ENCODE measurements at regions not wholly inside any gene's neighbourhood (a gene's known extent, or its start where the extent isn't known, plus 50 kb on each side); places are given as distances from the start of the nearest gene placed in this dataset.

DNA sequence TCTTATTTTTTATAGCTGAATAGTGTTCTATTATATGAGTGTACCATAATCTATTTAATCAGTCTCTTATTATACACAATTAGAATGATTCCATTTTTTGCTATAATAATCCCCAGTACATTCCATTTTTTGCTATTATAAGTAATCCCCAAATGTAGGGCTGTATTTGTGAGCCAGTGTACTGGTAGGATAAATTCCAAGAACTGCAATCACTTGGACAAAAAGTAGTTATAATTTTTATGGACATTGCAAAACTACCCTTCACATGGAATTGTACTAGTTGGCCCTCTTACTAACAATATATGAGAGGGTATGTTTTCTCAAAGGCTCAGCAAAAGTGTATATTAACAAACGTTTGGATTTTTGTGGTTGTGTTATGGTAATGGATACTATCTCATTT is 481.7 kb upstream of the CLINT1 start:
- in situ Hi-C loops (cut with MboI): no loop called here
- 38 to 40% methylated on average over 1 of the region's 1 CpG for WGBS, 2 experiments (ENCODE audit: low coverage in 1 of 2, low lambda C conversion rate in 2 of 2, missing lambda C conversion rate in 2 of 2)

DNA sequence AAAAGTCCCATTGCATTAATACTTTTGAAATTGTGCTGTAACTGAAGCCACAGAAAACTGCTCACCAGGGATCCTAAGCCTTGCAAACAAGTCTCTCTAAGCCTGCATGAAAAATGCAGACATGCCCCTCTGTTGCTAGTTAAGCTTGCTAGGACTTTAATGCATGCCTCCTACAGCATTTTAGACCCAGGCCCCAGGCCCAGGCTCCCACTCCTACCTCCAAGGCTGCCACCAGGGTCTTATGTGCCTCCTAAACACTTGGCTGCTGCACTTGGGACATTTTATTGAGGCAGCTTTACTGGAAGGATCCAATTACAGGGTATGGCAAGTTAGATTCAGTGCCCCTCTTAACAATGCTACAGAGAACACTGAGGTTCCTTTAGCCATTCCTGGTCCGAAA is 467.3 kb upstream of the CLINT1 start:
- no peaks in the 10 kb centered on the region for H3F3A ChIP-seq (ENCODE audit: insufficient read depth)
- 95 to 96% methylated on average over 1 of the region's 1 CpG for WGBS, 2 experiments (ENCODE audit: low coverage in 1 of 2, low lambda C conversion rate in 2 of 2, missing lambda C conversion rate in 2 of 2)
- TF ChIP-seq EZH2phosphoT487 (IDR thresholded peaks at IDR 0.05; ENCODE audit: insufficient read depth, low read depth) (no peak), EZH2 (IDR thresholded peaks at IDR 0.05; ENCODE audit: insufficient read depth, poor library complexity, severe bottlenecking) (no peak)

More for the DNA sequence above, 481.7 kb upstream of the CLINT1 start:
- TF ChIP-seq EZH2phosphoT487 (IDR thresholded peaks at IDR 0.05; ENCODE audit: insufficient read depth, low read depth) (no peak), EZH2 (IDR thresholded peaks at IDR 0.05; ENCODE audit: insufficient read depth, poor library complexity, severe bottlenecking) (no peak)
- no peak overlapping the region for H2AFZ ChIP-seq
- no peak overlapping the region for H3K9ac ChIP-seq
- H3K9me2 ChIP-seq (ENCODE audit: insufficient read depth): no peaks in the 10 kb centered on the region
- no peaks in the 10 kb centered on the region for H3F3A ChIP-seq (ENCODE audit: insufficient read depth)
- no peak for DNase-seq
- no peaks in the 10 kb centered on the region for H3K9me3 ChIP-seq (ENCODE audit: low read depth)
- H3K79me2 ChIP-seq (ENCODE audit: insufficient read depth): no peaks in the 10 kb centered on the region
- no peaks in the 10 kb centered on the region for H3K4me1 ChIP-seq (ENCODE audit: insufficient read depth)
- H3K27me3 ChIP-seq (replicated peaks; ENCODE audit: insufficient read depth): no peaks in the 10 kb centered on the region
- H3K4me2 ChIP-seq (ENCODE audit: unreplicated experiment): no peak overlapping the region
- no peak overlapping the region for H3K27ac ChIP-seq
- no peaks in the 10 kb centered on the region for H4K20me1 ChIP-seq (ENCODE audit: insufficient read depth)
- H3K36me3 ChIP-seq (ENCODE audit: low read depth): no peaks in the 10 kb centered on the region
- H3K4me3 ChIP-seq: no peak overlapping the region

DNA sequence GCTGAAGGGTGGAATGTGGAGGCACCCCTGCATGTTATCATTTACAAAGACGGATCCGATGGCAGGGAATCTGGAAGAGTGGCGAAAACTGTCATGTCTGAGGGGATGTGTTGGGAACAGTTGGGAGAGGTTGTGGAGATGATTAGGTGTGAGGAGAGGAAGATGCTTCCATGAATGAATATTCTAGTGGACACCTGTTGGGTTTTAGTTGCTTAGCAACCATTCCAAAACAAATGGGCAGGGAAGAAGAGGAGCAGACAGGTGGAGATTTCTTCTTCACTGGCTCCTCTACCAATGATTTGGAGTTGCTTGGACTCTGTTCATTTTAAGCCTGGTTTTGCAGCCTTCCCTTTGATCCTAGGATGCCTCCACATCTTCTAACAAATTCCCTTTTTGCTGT is 465.3 kb upstream of the CLINT1 start:
- no peak for TF ChIP-seq EZH2phosphoT487 (IDR thresholded peaks at IDR 0.05; ENCODE audit: insufficient read depth, low read depth)
- TF ChIP-seq EZH2 (IDR thresholded peaks at IDR 0.05; ENCODE audit: insufficient read depth, poor library complexity, severe bottlenecking): no peak
- no peaks in the 10 kb centered on the region for H3K9me3 ChIP-seq (ENCODE audit: low read depth)
- H4K20me1 ChIP-seq (ENCODE audit: insufficient read depth): no peaks in the 10 kb centered on the region
- H3F3A ChIP-seq (ENCODE audit: insufficient read depth): no peaks in the 10 kb centered on the region
- in situ Hi-C loops (cut with MboI): no loop called here
- H3K79me2 ChIP-seq (ENCODE audit: insufficient read depth): no peaks in the 10 kb centered on the region
- no peak overlapping the region for H2AFZ ChIP-seq
- no peaks in the 10 kb centered on the region for H3K36me3 ChIP-seq (ENCODE audit: low read depth)
- no peaks in the 10 kb centered on the region for H3K4me1 ChIP-seq (ENCODE audit: insufficient read depth)
- H3K4me3 ChIP-seq: no peak overlapping the region
- 92 to 97% methylated on average over 3 of the region's 3 CpGs for WGBS, 2 experiments (ENCODE audit: low coverage in 1 of 2, low lambda C conversion rate in 2 of 2, missing lambda C conversion rate in 2 of 2)
- H3K27ac ChIP-seq: no peak overlapping the region
- no peaks in the 10 kb centered on the region for H3K9me2 ChIP-seq (ENCODE audit: insufficient read depth)
- H3K4me2 ChIP-seq (ENCODE audit: unreplicated experiment): no peak overlapping the region
- no peak overlapping the region for H3K9ac ChIP-seq
- DNase-seq: no peak
- no peaks in the 10 kb centered on the region for H3K27me3 ChIP-seq (replicated peaks; ENCODE audit: insufficient read depth)

More for the DNA sequence above, 467.3 kb upstream of the CLINT1 start:
- Histone ChIP-seq H3K4me3 (no peak overlapping the region), H3K9me2 (ENCODE audit: insufficient read depth) (no peaks in the 10 kb centered on the region), H2AFZ (no peak overlapping the region), H3K27ac (no peak overlapping the region), H3K9me3 (ENCODE audit: low read depth) (no peaks in the 10 kb centered on the region), H3K36me3 (ENCODE audit: low read depth) (no peaks in the 10 kb centered on the region), H4K20me1 (ENCODE audit: insufficient read depth) (no peaks in the 10 kb centered on the region), H3K4me2 (ENCODE audit: unreplicated experiment) (no peak overlapping the region), H3K27me3 (replicated peaks; ENCODE audit: insufficient read depth) (no peaks in the 10 kb centered on the region), H3K79me2 (ENCODE audit: insufficient read depth) (no peaks in the 10 kb centered on the region), H3K9ac (no peak overlapping the region), H3K4me1 (ENCODE audit: insufficient read depth) (no peaks in the 10 kb centered on the region)
- no peak for DNase-seq
- in situ Hi-C loops (cut with MboI): no loop called here

DNA sequence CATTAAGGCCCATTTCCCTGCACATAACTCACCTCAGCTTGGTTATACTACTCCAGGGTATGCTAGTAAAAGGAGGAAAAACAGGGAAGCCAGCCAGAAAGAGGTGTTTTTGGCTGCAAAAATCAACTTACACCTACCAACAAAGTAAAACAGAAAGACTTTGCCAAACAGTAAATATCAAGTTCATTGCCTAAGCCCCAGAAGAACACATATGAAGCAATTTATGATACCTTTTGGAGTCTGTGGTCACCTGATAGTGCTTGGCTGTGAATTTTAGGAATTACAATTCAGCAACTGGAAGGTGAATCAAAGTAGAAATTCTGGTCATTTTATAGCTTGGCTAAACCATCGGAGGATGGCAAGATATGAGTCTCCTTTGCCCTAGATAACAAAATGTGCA is 463.7 kb upstream of the CLINT1 start:
- no peaks in the 10 kb centered on the region for H3F3A ChIP-seq (ENCODE audit: insufficient read depth)
- TF ChIP-seq EZH2phosphoT487 (IDR thresholded peaks at IDR 0.05; ENCODE audit: insufficient read depth, low read depth) (no peak), EZH2 (IDR thresholded peaks at IDR 0.05; ENCODE audit: insufficient read depth, poor library complexity, severe bottlenecking) (no peak)
- H3K4me2 ChIP-seq (ENCODE audit: unreplicated experiment): no peak overlapping the region
- no peaks in the 10 kb centered on the region for H3K9me3 ChIP-seq (ENCODE audit: low read depth)
- no peak overlapping the region for H2AFZ ChIP-seq
- no peaks in the 10 kb centered on the region for H3K36me3 ChIP-seq (ENCODE audit: low read depth)
- no peaks in the 10 kb centered on the region for H4K20me1 ChIP-seq (ENCODE audit: insufficient read depth)
- no peaks in the 10 kb centered on the region for H3K4me1 ChIP-seq (ENCODE audit: insufficient read depth)
- H3K9me2 ChIP-seq (ENCODE audit: insufficient read depth): no peaks in the 10 kb centered on the region
- H3K79me2 ChIP-seq (ENCODE audit: insufficient read depth): no peaks in the 10 kb centered on the region
- H3K27ac ChIP-seq: no peak overlapping the region
- no peaks in the 10 kb centered on the region for H3K27me3 ChIP-seq (replicated peaks; ENCODE audit: insufficient read depth)
- in situ Hi-C loops (cut with MboI): no loop called here
- H3K9ac ChIP-seq: no peak overlapping the region
- DNase-seq: no peak
- 63 to 88% methylated on average over 1 of the region's 1 CpG for WGBS, 2 experiments (ENCODE audit: low coverage in 1 of 2, low lambda C conversion rate in 2 of 2, missing lambda C conversion rate in 2 of 2)
- H3K4me3 ChIP-seq: no peak overlapping the region

DNA sequence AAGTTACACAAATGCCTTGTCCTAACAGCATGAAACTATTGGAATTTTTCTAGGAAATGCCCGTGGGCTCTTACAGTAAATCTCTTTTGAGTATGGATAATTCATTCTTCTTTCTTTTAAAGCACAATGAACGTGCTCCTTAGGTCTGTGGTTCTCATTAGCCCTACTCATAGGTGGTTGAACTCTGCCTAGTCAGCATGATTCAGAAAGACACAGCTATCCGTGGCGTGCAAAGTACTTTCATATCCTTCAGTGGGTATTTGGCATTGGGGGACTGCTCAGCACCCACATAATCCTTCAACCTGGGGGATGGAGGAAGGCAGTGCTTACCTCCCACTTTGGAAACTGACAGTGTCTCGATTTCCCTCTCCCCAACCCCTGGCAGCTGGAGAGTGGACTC is 462.0 kb upstream of the CLINT1 start:
- Histone ChIP-seq H3K27ac (no peak overlapping the region), H3K4me3 (no peak overlapping the region), H3K79me2 (ENCODE audit: insufficient read depth) (no peaks in the 10 kb centered on the region), H3K9me2 (ENCODE audit: insufficient read depth) (no peaks in the 10 kb centered on the region), H3K9me3 (ENCODE audit: low read depth) (no peaks in the 10 kb centered on the region), H3K36me3 (ENCODE audit: low read depth) (no peaks in the 10 kb centered on the region), H3K27me3 (replicated peaks; ENCODE audit: insufficient read depth) (no peaks in the 10 kb centered on the region), H3K4me2 (ENCODE audit: unreplicated experiment) (no peak overlapping the region), H4K20me1 (ENCODE audit: insufficient read depth) (no peaks in the 10 kb centered on the region), H2AFZ (no peak overlapping the region), H3K4me1 (ENCODE audit: insufficient read depth) (no peaks in the 10 kb centered on the region), H3F3A (ENCODE audit: insufficient read depth) (no peaks in the 10 kb centered on the region), H3K9ac (no peak overlapping the region)
- WGBS, 2 experiments (ENCODE audit: low coverage in 1 of 2, low lambda C conversion rate in 2 of 2, missing lambda C conversion rate in 2 of 2): 87 to 90% methylated on average over 5 of the region's 5 CpGs
- in situ Hi-C loops (cut with MboI): no loop called here
- no peak for DNase-seq
- TF ChIP-seq EZH2 (IDR thresholded peaks at IDR 0.05; ENCODE audit: insufficient read depth, poor library complexity, severe bottlenecking): no peak
- TF ChIP-seq EZH2phosphoT487 (IDR thresholded peaks at IDR 0.05; ENCODE audit: insufficient read depth, low read depth): no peak

Measured in GM23248 (cell line).